ENCODE measurements at regions not wholly inside any gene's neighbourhood (a gene's known extent, or its start where the extent isn't known, plus 50 kb on each side); places are given as distances from the start of the nearest gene placed in this dataset.

DNA sequence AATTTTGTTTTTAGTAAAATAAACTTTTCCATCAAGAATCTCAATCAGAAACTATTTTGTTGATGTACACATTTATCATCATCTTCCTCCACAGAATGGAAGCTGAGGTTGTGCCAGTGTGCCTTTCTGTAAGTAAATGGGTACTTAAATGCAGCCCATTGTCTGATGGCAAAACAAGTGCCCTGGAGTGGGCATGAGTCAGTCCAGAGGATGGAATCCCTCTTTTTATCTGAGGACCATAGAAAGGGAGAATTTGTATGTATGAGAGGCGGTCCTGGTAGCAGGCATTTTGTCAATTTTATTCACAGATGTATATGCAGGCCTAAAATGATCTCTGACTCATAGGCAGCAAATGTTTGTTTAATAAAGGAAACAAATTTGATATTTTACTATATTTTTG is 102.1 kb upstream of the MAGI2 start:
- Histone ChIP-seq H3K36me3 (ENCODE audit: control insufficient read depth, insufficient read depth, low read length) (no peaks in the 10 kb centered on the region), H3K27me3 (replicated peaks; ENCODE audit: control insufficient read depth, insufficient read depth, low read length) (no peaks in the 10 kb centered on the region), H3K4me3 (replicated peaks; ENCODE audit: low read depth, low read length) (no peak overlapping the region)
- TF ChIP-seq, protein P1, sequence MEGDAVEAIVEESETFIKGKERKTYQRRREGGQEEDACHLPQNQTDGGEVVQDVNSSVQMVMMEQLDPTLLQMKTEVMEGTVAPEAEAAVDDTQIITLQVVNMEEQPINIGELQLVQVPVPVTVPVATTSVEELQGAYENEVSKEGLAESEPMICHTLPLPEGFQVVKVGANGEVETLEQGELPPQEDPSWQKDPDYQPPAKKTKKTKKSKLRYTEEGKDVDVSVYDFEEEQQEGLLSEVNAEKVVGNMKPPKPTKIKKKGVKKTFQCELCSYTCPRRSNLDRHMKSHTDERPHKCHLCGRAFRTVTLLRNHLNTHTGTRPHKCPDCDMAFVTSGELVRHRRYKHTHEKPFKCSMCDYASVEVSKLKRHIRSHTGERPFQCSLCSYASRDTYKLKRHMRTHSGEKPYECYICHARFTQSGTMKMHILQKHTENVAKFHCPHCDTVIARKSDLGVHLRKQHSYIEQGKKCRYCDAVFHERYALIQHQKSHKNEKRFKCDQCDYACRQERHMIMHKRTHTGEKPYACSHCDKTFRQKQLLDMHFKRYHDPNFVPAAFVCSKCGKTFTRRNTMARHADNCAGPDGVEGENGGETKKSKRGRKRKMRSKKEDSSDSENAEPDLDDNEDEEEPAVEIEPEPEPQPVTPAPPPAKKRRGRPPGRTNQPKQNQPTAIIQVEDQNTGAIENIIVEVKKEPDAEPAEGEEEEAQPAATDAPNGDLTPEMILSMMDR (IDR thresholded peaks at IDR 0.05; ENCODE audit: insufficient read depth, low read length, poor library complexity, severe bottlenecking): no peak
- DNase-seq (ENCODE audit: extremely low read depth, insufficient read length): no peak

DNA sequence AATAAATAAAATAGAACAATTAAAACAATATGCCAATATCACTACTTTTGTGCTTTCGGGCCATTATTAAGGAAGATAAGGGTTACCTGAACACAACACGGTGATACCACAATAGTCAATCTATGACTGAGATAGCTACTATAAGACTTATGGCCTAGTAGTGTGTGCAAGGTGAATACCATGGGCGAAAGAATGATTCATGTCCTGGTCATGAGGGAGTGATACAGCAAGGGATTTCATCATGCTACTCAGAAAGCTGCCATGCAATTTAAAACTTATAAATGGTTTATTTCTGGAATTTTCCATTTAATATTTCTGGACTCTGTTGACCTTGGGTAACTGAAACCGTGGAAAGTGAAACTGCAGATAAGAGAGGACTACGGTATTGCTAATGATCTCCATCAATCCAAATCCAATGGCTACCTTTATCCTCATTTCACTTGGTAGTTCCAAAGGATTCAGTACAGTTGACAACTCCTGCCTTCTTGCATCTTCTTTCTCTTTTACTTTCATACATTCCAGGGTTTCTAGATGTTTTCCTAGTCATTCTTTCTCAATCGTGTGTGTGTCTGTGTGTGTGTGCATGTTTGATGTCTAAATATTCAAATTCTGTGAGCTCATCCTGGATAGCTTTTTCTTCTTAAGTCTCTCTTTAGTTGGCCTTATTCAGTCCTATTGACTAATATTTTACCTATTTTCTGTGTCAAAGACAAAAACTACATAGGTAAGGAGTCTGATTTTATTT is 100.5 kb upstream of the MAGI2 start:
- no peaks in the 10 kb centered on the region for H3K36me3 ChIP-seq (ENCODE audit: control insufficient read depth, insufficient read depth, low read length)
- H3K4me3 ChIP-seq (replicated peaks; ENCODE audit: low read depth, low read length): no peak overlapping the region
- no peak for DNase-seq (ENCODE audit: extremely low read depth, insufficient read length)
- H3K27me3 ChIP-seq (replicated peaks; ENCODE audit: control insufficient read depth, insufficient read depth, low read length): no peaks in the 10 kb centered on the region
- TF ChIP-seq, protein P1 (IDR thresholded peaks at IDR 0.05; ENCODE audit: insufficient read depth, low read length, poor library complexity, severe bottlenecking): no peak

DNA sequence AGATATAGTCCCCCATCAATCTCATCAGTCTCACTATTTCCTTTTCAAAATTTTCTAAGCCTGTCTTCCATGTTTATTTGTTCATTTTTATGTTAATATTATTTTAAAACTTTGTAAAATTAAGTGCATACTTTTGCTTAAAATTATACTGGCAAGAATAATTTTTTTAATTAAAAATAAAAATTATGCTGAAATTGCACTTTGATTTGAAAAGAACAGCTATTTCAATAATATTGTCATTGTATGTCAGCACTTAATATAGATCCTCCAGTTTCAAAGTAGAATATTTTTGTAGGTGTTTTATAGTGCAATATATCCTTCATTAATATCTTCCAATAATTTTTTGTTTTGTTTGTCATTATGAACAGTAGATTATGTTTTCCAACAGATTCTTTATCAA is 99.0 kb upstream of the MAGI2 start:
- Histone ChIP-seq H3K27me3 (replicated peaks; ENCODE audit: control insufficient read depth, insufficient read depth, low read length) (no peaks in the 10 kb centered on the region), H3K36me3 (ENCODE audit: control insufficient read depth, insufficient read depth, low read length) (no peaks in the 10 kb centered on the region), H3K4me3 (replicated peaks; ENCODE audit: low read depth, low read length) (no peak overlapping the region)
- no peak for DNase-seq (ENCODE audit: extremely low read depth, insufficient read length)
- TF ChIP-seq, protein P1 (IDR thresholded peaks at IDR 0.05; ENCODE audit: insufficient read depth, low read length, poor library complexity, severe bottlenecking): no peak

DNA sequence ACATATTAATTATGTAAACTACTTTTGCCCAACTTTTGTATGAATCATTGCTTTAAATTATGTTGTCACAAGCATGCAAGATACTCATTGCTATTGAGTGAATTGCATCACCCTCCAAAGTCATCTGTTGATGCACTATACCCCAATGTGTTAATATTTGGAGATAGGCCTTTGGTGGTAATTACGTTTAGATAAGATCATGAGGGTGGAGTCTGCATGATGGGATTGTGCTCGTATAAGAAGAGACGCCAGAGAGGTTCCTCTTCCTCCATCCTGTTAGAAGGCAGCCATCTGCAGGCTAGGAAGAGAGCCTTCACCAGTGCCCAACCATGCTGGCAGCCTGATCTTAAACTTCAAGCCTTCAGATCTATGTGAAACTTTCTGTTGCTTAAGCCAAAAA is 95.3 kb upstream of the MAGI2 start:
- Histone ChIP-seq H3K4me3 (replicated peaks; ENCODE audit: low read depth, low read length) (no peak overlapping the region), H3K36me3 (ENCODE audit: control insufficient read depth, insufficient read depth, low read length) (no peaks in the 10 kb centered on the region), H3K27me3 (replicated peaks; ENCODE audit: control insufficient read depth, insufficient read depth, low read length) (no peaks in the 10 kb centered on the region)
- TF ChIP-seq, protein P1 (IDR thresholded peaks at IDR 0.05; ENCODE audit: insufficient read depth, low read length, poor library complexity, severe bottlenecking): no peak
- DNase-seq (ENCODE audit: extremely low read depth, insufficient read length): no peak

DNA sequence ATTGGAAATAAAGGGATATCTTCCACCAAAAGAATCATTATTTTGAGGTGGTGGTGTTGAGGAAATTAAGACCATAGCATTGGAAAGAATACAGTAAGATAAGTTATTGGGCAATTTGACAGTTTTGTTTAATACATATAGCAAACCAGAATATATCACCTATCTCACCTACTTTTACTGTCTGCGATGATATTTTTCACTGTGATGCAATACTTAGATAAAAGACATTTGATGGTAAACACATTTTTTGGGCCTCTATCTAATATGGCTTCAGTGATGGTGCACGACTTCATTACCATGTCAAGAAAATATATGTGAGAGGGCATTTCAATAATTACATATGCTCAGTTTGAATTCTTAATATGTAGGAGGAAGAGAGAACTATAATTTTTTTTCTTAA is 93.7 kb upstream of the MAGI2 start:
- H3K4me3 ChIP-seq (replicated peaks; ENCODE audit: low read depth, low read length): no peak overlapping the region
- TF ChIP-seq, protein P1 (IDR thresholded peaks at IDR 0.05; ENCODE audit: insufficient read depth, low read length, poor library complexity, severe bottlenecking): no peak
- DNase-seq (ENCODE audit: extremely low read depth, insufficient read length): no peak
- H3K36me3 ChIP-seq (ENCODE audit: control insufficient read depth, insufficient read depth, low read length): no peaks in the 10 kb centered on the region
- no peaks in the 10 kb centered on the region for H3K27me3 ChIP-seq (replicated peaks; ENCODE audit: control insufficient read depth, insufficient read depth, low read length)

DNA sequence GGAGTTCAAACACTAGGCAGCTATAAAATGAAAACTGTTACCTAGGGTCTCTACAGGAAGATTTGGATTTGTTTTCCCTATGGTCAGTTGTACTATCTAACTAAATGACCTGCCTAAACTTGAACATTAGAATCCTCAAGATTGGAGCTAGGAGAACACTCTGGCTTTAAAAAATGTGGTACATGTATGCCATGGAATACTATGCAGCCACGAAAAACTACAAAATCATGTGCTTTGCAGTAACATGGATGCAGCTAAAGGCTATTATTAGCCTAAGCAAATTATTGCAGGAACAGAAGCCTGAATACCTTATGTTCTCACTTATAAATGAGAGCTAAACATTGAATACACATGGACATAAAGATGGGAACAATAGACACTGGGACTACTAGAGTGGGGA is 87.1 kb upstream of the MAGI2 start:
- DNase-seq (ENCODE audit: extremely low read depth, insufficient read length): no peak
- TF ChIP-seq, protein P1 (IDR thresholded peaks at IDR 0.05; ENCODE audit: insufficient read depth, low read length, poor library complexity, severe bottlenecking): no peak
- no peak overlapping the region for H3K4me3 ChIP-seq (replicated peaks; ENCODE audit: low read depth, low read length)
- no peaks in the 10 kb centered on the region for H3K36me3 ChIP-seq (ENCODE audit: control insufficient read depth, insufficient read depth, low read length)
- H3K27me3 ChIP-seq (replicated peaks; ENCODE audit: control insufficient read depth, insufficient read depth, low read length): no peaks in the 10 kb centered on the region

All from GM06990 (cell line).